Calu3 (cell line): ENCODE measurements at regions not wholly inside any gene's neighbourhood (a gene's known extent, or its start where the extent isn't known, plus 50 kb on each side); places are given as distances from the start of the nearest gene placed in this dataset.
"Not testable (repeated sequence)": the region's sequence is repeated elsewhere in the genome, so short reads cannot be mapped to it uniquely, and the experiment has no call there.

Source experiments
- BruUV-seq: library from RNA; stranded (reverse); fragments of 400-500 nt; replicated peaks from 2 replicates; lab custom pipeline; 2021; lab: Mats Ljungman, UMichigan
- CTCF ChIA-PET: fragments of 300-600 bp; sonication (Branson Sonifier 250); formaldehyde crosslinking; loops from one replicate; lab custom pipeline; 2022; ENCODE audit warnings: antibody characterized with exemption; lab: Charles Lee
- DNase-seq: peaks from one replicate; pipeline ENCODE4 v3.0.0; 2022
- H3K27ac Mint-ChIP-seq: one replicate; pipeline ENCODE4 v1.8.0; 2022; ENCODE audit warnings: mixed read lengths; ENCODE audit not compliant: unreplicated experiment
- H3K27me3 Mint-ChIP-seq: one replicate; pipeline ENCODE4 v1.8.0; 2022; ENCODE audit warnings: mixed read lengths; ENCODE audit not compliant: unreplicated experiment
- H3K36me3 Mint-ChIP-seq: one replicate; pipeline ENCODE4 v1.8.0; 2022; ENCODE audit warnings: mild to moderate bottlenecking, moderate library complexity, mixed read lengths; ENCODE audit not compliant: insufficient read depth, unreplicated experiment
- H3K4me1 Mint-ChIP-seq: one replicate; pipeline ENCODE4 v1.8.0; 2022; ENCODE audit warnings: mild to moderate bottlenecking, low read depth, mixed read lengths; ENCODE audit not compliant: unreplicated experiment
- H3K4me3 Mint-ChIP-seq: one replicate; pipeline ENCODE4 v1.8.0; 2022; ENCODE audit warnings: mild to moderate bottlenecking, low read depth, moderate library complexity, mixed read lengths; ENCODE audit not compliant: unreplicated experiment
- H3K9me3 Mint-ChIP-seq: one replicate; pipeline ENCODE4 v1.8.0; 2022; ENCODE audit warnings: low read depth, mixed read lengths; ENCODE audit not compliant: unreplicated experiment
- intact Hi-C: fragments of 100-400 bp; cut with micrococcal nuclease; formaldehyde crosslinking; loops from one replicate; pipeline ENCODE4 v1.10.0; 2022; ENCODE audit not compliant: unreplicated experiment

- H3K36me3 Mint-ChIP-seq, BruUV-seq, DNase-seq, H3K9me3 Mint-ChIP-seq, H3K4me1 Mint-ChIP-seq, CTCF ChIA-PET, H3K27ac Mint-ChIP-seq, H3K27me3 Mint-ChIP-seq, intact Hi-C loops, H3K4me3 Mint-ChIP-seq: not testable (repeated sequence)
Observed at GRCh38 chr2:89246027-89246426, 554.6 kb downstream of the RPIA start.

DNA sequence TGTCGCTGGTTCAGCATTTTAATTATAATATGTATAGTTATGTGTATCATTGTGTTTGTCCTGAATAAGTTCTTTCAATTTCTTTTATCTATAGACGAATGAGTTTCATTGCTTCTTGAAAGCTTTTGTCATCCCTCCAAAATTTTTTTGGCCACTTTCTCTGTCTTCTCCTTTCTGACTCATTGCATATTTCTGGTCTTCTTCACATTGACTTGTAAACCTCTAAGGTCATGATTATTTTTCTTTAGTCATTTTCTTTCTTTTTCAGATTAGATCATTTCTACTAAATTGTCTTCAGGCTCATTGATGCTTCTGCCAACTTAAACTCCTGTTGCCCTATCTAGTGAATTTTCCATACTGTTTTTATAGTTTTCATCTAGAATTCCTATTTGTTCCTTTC, 555.1 kb downstream of the RPIA start:
- H3K27ac Mint-ChIP-seq, intact Hi-C loops, DNase-seq, BruUV-seq, H3K4me3 Mint-ChIP-seq, H3K9me3 Mint-ChIP-seq, H3K27me3 Mint-ChIP-seq, CTCF ChIA-PET, H3K36me3 Mint-ChIP-seq, H3K4me1 Mint-ChIP-seq: not testable (repeated sequence)

DNA sequence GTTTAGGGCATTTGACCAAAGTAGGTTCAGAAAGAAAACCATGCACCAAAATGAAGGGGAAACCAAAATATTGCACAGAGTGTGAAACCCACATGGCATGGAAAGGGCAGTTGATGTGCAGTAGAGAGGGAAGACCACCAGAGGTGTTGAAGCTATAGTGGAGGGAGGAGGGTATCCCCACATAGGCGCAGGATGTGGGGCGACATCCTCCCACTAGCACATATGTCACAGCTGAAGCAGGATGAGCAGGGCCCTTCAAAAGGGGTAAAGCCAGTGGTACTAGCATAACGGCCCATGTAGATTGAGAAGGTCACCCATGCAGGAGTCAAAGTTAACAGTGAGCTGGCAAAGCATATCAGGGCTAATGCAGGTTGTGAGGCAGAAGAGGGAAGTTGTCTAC, 563.5 kb downstream of the RPIA start:
- H3K4me3 Mint-ChIP-seq, H3K9me3 Mint-ChIP-seq, H3K4me1 Mint-ChIP-seq, H3K27me3 Mint-ChIP-seq, DNase-seq, BruUV-seq, intact Hi-C loops, H3K36me3 Mint-ChIP-seq, CTCF ChIA-PET, H3K27ac Mint-ChIP-seq: not testable (repeated sequence)

DNA sequence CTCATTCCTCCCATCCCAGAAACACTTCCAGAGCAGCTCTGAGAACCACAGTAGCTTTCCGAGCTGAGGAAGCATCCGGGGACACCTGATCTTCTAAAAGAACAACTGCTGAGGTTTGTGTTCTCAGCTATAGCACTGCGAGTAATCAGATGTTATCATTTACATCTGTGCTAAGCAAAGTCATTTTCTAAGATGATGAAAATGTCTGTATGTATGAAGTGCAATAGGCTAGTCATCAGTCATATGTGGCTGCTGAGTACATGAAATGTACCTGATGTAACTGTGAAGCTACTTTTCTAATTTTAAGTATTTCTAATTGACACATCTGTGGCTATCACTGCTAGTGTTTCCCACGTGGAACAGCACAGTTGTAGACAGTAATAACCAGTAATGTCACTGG, 582.0 kb downstream of the RPIA start:
- H3K27ac Mint-ChIP-seq, H3K4me3 Mint-ChIP-seq, DNase-seq, H3K36me3 Mint-ChIP-seq, H3K4me1 Mint-ChIP-seq, intact Hi-C loops, H3K9me3 Mint-ChIP-seq, BruUV-seq, H3K27me3 Mint-ChIP-seq, CTCF ChIA-PET: not testable (repeated sequence)

DNA sequence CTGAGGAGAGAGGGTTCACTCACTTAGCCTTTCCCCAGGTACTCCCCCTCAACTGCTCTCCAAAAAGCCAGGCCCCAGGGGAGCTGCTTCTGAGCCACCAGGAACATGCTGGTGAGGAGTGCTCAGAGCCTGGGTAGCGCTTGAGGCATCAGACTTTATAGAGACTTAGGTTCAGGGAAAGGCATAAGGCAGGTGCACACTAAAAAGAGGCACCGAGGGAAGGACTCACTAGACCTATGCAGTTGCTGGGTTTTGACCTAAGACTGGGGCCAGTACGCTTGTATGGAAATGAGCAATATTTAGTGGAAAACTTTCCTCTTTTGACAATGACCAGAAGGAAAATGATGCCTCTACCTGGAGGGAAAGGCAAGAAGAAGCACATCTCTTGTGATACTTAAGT, 589.1 kb downstream of the RPIA start:
- CTCF ChIA-PET, H3K9me3 Mint-ChIP-seq, H3K4me1 Mint-ChIP-seq, H3K27ac Mint-ChIP-seq, H3K27me3 Mint-ChIP-seq, intact Hi-C loops, H3K4me3 Mint-ChIP-seq, DNase-seq, BruUV-seq, H3K36me3 Mint-ChIP-seq: not testable (repeated sequence)

- DNase-seq, H3K9me3 Mint-ChIP-seq, BruUV-seq, intact Hi-C loops, H3K4me1 Mint-ChIP-seq, H3K4me3 Mint-ChIP-seq, CTCF ChIA-PET, H3K27ac Mint-ChIP-seq, H3K36me3 Mint-ChIP-seq, H3K27me3 Mint-ChIP-seq: not testable (repeated sequence)
Observed at GRCh38 chr2:89286448-89287080, 595.1 kb downstream of the RPIA start.

- H3K27me3 Mint-ChIP-seq, H3K27ac Mint-ChIP-seq, H3K4me3 Mint-ChIP-seq, H3K4me1 Mint-ChIP-seq, DNase-seq, BruUV-seq, H3K36me3 Mint-ChIP-seq, intact Hi-C loops, H3K9me3 Mint-ChIP-seq, CTCF ChIA-PET: not testable (repeated sequence)
Observed at GRCh38 chr2:89287084-89287483, 595.6 kb downstream of the RPIA start.

GRCh38 chr2:89291717-89292298, 600.3 kb downstream of the RPIA start:
- H3K9me3 Mint-ChIP-seq, H3K27me3 Mint-ChIP-seq, BruUV-seq, intact Hi-C loops, H3K27ac Mint-ChIP-seq, H3K4me1 Mint-ChIP-seq, H3K4me3 Mint-ChIP-seq, CTCF ChIA-PET, DNase-seq, H3K36me3 Mint-ChIP-seq: not testable (repeated sequence)

GRCh38 chr2:89293399-89293798, 601.9 kb downstream of the RPIA start:
- H3K4me1 Mint-ChIP-seq, H3K4me3 Mint-ChIP-seq, intact Hi-C loops, CTCF ChIA-PET, DNase-seq, H3K27me3 Mint-ChIP-seq, BruUV-seq, H3K27ac Mint-ChIP-seq, H3K36me3 Mint-ChIP-seq, H3K9me3 Mint-ChIP-seq: not testable (repeated sequence)

DNA sequence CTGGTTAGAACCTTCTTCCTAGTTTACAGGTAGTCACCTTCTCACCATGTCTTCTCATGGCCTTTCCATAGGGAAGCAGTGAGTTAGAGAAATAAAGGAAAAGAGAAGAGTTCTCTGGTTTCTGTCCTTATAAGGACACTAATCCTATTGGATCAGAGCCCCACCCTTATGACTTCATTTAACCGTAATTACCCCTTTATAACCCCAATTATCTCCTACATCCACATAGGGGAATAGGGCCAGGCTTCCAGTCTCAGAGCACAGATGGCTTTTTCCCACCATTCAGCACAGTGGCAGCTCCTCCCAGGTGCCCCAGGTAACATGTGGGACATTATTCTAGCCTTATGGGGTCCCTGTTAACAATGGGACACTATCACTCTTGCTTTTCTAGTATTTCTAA, 602.9 kb downstream of the RPIA start:
- H3K27me3 Mint-ChIP-seq, BruUV-seq, H3K36me3 Mint-ChIP-seq, DNase-seq, intact Hi-C loops, H3K27ac Mint-ChIP-seq, H3K9me3 Mint-ChIP-seq, H3K4me3 Mint-ChIP-seq, CTCF ChIA-PET, H3K4me1 Mint-ChIP-seq: not testable (repeated sequence)
